Pancreas (tissue), 10 donors: ENCODE measurements at regions not wholly inside any gene's neighbourhood (a gene's known extent, or its start where the extent isn't known, plus 50 kb on each side); places are given as distances from the start of the nearest gene placed in this dataset.
A peak's percentile ranks its signal among the peaks of the same experiment; 100 is the strongest.

Experiments used
- ATAC-seq, 4 donors: fragments of 200-7000 bp; cut with Tn5 transposase; one replicate each; pipeline versions ENCODE4 v1.8.0 to v1.9.1; 2020; ENCODE audit warnings: mild to moderate bottlenecking in 4 of 4, moderate library complexity in 4 of 4
- DNase-seq, 6 donors: peaks; one replicate each; pipeline ENCODE4 v3.0.0-alpha.2; 2020
- FAIRE-seq: peaks from 2 replicates; lab custom pipeline; 2012; peaks lifted over from hg19 to GRCh38; lab: Jason Lieb, UNC
- H3K27ac ChIP-seq, 4 donors: fragments of 200-600 bp; sonication (generic); 1 replicate in 3 of 4; 2 replicates in 1 of 4; pipeline versions ENCODE4 v1.5.0 to v1.8.0; 2020
- H3K27me3 ChIP-seq, 4 donors: fragments of 200-600 bp; one replicate each; pipeline ENCODE4 v1.8.0; 2021
- H3K36me3 ChIP-seq, 3 donors: fragments of 200-600 bp; sonication (generic) in 1 of 3; one replicate each; pipeline versions ENCODE4 v1.5.0 to v1.8.0; 2020 to 2021
- H3K4me1 ChIP-seq, 3 donors: fragments of 200-600 bp; one replicate each; pipeline ENCODE4 v1.8.0; 2021
- H3K4me3 ChIP-seq, 4 donors: fragments of 200-600 bp; sonication (generic) in 2 of 4; one replicate each; pipeline versions ENCODE4 v1.5.0 to v1.8.0; 2020 to 2021
- H3K9me3 ChIP-seq, 4 donors: fragments of 200-600 bp; one replicate each; pipeline ENCODE4 v1.8.0; 2021
- WGBS, 2 donors: extraction: QIAGEN DNeasy Blood & Tissue Kit; methylation state at CpG; one replicate each; pipeline ENCODE4 v1.1.7; 2013; 5-methylcytosine and 5-hydroxymethylcytosine counted together
- intact Hi-C, 3 donors: fragments of 100-400 bp; cut with DNase I; formaldehyde crosslinking; loops; one replicate each; pipeline versions ENCODE4 v1.11.1 to v1.14.2; 2022
- TF ChIP-seq, protein P1 (sequence below), 4 donors: fragments of 200-600 bp; sonication (generic) in 3 of 4; IDR thresholded peaks; one replicate each; pipeline versions ENCODE4 v1.5.0 to v1.8.0; 2021; ENCODE audit warnings: antibody characterized with exemption in 4 of 4
- donor health status: healthy with polysubstance abuse.
- donor health status: DM: no; HTN: no; CAD: no; lungs with moderate emphysema.
- donor health status: DM: no; HTN: no; CAD: no.
- donor health status: control.
- donor health status: control.
- donor health status: Bipolar disorder and iron deficiency.
- donor health status: DM: yes; HTN: yes; CAD: no.
- donor health status: DM: no; HTN: no; CAD: no.
- donor health status: DM: no; HTN: no; CAD: no.
- donor health status: DM: yes; HTN: yes; CAD: no.

DNA sequence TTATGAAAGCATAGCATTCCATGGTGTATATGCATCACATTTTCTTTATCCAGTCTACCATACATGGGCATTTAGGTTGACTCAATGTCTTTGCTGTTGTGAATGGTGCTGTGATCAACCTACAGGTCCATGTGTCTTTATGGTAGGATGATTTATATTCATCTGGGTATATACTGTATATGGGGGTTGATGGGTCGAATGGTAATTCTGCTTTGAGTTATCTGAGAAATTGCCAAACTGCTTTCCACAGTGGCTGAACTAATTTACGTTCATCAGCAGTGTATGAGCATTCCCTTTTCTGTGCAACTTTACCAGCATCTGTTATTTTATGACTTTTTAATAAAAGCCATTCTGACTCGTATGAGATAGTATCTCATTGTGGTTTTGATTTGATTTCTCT lies 662.4 kb upstream of the BCHE start:
- WGBS, 2 donors = 60 to 67% methylated on average over 3 of the region's 3 CpGs
- Histone ChIP-seq H3K9me3 (no peaks in the 10 kb centered on the region), H3K4me3 (no peak overlapping the region), H3K4me1 (no peaks in the 10 kb centered on the region), H3K27ac (no peak overlapping the region), H3K36me3 (no peaks in the 10 kb centered on the region), H3K27me3 (no peaks in the 10 kb centered on the region)
- TF ChIP-seq, protein P1, sequence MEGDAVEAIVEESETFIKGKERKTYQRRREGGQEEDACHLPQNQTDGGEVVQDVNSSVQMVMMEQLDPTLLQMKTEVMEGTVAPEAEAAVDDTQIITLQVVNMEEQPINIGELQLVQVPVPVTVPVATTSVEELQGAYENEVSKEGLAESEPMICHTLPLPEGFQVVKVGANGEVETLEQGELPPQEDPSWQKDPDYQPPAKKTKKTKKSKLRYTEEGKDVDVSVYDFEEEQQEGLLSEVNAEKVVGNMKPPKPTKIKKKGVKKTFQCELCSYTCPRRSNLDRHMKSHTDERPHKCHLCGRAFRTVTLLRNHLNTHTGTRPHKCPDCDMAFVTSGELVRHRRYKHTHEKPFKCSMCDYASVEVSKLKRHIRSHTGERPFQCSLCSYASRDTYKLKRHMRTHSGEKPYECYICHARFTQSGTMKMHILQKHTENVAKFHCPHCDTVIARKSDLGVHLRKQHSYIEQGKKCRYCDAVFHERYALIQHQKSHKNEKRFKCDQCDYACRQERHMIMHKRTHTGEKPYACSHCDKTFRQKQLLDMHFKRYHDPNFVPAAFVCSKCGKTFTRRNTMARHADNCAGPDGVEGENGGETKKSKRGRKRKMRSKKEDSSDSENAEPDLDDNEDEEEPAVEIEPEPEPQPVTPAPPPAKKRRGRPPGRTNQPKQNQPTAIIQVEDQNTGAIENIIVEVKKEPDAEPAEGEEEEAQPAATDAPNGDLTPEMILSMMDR (IDR thresholded peaks at IDR 0.05) = no peak
- no peak for FAIRE-seq
- intact Hi-C loops = no loop called here
- no peak for DNase-seq
- no peak for ATAC-seq

DNA sequence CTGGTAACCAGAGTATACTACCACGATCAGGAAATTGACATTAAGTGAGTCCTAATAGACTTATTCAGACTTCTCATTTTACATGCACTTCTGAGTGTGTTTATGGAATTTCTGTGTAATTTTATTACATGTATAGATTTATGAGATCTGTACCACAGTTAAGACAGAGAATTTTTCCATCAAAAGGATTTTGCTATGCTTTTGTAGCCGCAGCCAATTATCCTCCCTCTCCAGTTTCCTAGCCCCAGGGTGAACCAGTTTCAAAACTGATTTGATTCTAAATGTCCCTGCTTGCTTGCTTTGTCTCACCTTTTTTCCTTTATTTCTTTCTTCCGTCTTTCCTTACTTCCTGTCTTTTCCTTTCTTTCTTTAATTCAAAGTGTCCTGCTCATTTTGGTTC lies 661.2 kb upstream of the BCHE start:
- H3K27me3 ChIP-seq = no peaks in the 10 kb centered on the region
- TF ChIP-seq, protein P1 (IDR thresholded peaks at IDR 0.05) = no peak
- no peaks in the 10 kb centered on the region for H3K9me3 ChIP-seq
- intact Hi-C loops = no loop called here
- H3K4me1 ChIP-seq = no peaks in the 10 kb centered on the region
- H3K4me3 ChIP-seq = no peak overlapping the region
- 63 to 74% methylated on average over 3 of the region's 3 CpGs for WGBS, 2 donors
- ATAC-seq (no peak), FAIRE-seq (no peak), DNase-seq (no peak)
- no peaks in the 10 kb centered on the region for H3K36me3 ChIP-seq
- H3K27ac ChIP-seq = no peak overlapping the region

DNA sequence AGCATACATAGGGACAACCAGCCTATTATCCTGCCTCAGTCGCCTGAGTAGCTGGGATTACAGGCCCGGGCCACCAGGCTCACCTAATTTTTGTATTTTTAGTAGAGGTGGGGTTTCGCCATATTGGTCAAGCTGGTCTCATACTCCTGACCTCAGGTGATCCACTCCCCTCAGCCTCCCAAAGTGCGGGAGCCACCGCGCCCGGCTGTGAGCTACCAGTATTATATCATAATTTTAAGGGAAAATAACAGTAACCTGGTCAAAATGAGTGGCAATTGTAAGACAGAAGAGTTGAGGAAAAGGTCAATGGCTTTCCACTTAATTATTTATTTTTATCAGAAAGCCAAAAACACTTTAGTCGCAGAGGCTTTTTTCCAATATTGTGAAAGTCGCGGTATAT lies 652.6 kb upstream of the BCHE start:
- intact Hi-C loops = no loop called here
- no peaks in the 10 kb centered on the region for H3K4me1 ChIP-seq
- DNase-seq = no peak
- no peaks in the 10 kb centered on the region for H3K9me3 ChIP-seq
- TF ChIP-seq, protein P1 (IDR thresholded peaks at IDR 0.05) = no peak
- no peaks in the 10 kb centered on the region for H3K36me3 ChIP-seq
- FAIRE-seq = no peak
- 93 to 96% methylated on average over 10 of the region's 10 CpGs for WGBS, 2 donors
- H3K27me3 ChIP-seq = no peaks in the 10 kb centered on the region
- ATAC-seq = no peak
- no peak overlapping the region for H3K27ac ChIP-seq
- no peak overlapping the region for H3K4me3 ChIP-seq

DNA sequence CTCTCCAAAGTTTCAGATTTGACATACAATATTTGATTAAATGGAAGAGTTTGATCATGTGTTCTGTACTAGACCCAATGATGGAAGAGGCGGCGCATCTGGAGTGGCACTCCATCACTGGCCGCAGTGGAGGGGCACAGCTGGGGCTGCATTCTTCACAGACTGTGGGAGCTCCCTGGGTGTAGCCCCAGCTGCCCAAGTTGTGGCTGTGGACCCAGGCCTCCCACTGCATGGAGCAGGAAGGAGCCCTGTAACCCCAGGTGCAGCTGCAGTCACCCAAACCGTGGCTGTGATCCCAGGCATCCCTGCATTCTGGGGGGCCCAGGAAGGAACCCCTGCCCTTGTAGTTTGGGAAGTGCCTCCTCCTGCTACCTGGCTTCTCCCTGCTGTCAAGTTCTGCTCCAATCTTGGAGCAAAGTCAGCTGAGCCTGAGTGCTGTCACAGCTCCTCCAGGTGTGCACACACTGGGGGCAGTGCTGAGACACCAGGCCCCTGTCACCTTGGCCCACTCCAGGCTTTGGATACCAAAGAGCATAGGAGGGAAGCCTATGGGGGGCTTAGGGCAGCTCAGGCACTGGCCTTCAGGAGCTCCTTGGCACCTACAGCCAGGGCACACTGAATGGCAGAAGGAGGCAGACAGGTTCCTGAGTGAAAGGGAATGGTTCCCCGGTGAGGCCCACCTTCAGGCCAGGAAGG lies 651.9 kb upstream of the BCHE start:
- intact Hi-C loops = no loop called here
- H3K36me3 ChIP-seq = no peaks in the 10 kb centered on the region
- FAIRE-seq = no peak
- peak in 1 of 6 donors; percentile 43 for DNase-seq
- H3K27me3 ChIP-seq = no peaks in the 10 kb centered on the region
- no peaks in the 10 kb centered on the region for H3K9me3 ChIP-seq
- ATAC-seq = no peak
- H3K4me1 ChIP-seq = no peaks in the 10 kb centered on the region
- no peak overlapping the region for H3K27ac ChIP-seq
- no peak overlapping the region for H3K4me3 ChIP-seq
- 95 to 98% methylated on average over 5 of the region's 5 CpGs for WGBS, 2 donors
- TF ChIP-seq, protein P1 (IDR thresholded peaks at IDR 0.05) = no peak

DNA sequence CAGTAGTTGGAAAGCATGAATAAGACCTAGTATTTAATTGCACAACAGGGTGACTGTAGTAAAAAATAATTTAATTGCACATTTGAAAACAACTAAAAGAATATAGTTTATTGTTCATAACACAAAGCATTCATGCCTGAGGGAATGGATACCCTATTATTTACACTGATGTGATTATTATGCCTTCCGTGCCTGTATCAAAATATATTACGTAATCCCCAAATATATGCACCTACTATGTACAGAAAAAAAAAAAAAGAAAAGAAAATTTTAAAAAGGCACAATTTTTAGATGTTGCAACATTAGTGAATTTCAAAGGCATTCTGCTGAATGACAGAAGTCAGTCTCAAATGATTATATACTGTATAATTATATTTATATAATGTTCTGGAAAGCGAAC lies 647.2 kb upstream of the BCHE start:
- no peak overlapping the region for H3K4me3 ChIP-seq
- DNase-seq = no peak
- intact Hi-C loops = no loop called here
- no peaks in the 10 kb centered on the region for H3K27me3 ChIP-seq
- H3K4me1 ChIP-seq = no peaks in the 10 kb centered on the region
- H3K36me3 ChIP-seq = no peaks in the 10 kb centered on the region
- FAIRE-seq = no peak
- WGBS, 2 donors = 78 to 88% methylated on average over 3 of the region's 3 CpGs
- TF ChIP-seq, protein P1 (IDR thresholded peaks at IDR 0.05) = no peak
- no peak for ATAC-seq
- H3K9me3 ChIP-seq = no peaks in the 10 kb centered on the region
- no peak overlapping the region for H3K27ac ChIP-seq
